ENCODE measurements at regions not wholly inside any gene's neighbourhood (a gene's known extent, or its start where the extent isn't known, plus 50 kb on each side); places are given as distances from the start of the nearest gene placed in this dataset.

DNA sequence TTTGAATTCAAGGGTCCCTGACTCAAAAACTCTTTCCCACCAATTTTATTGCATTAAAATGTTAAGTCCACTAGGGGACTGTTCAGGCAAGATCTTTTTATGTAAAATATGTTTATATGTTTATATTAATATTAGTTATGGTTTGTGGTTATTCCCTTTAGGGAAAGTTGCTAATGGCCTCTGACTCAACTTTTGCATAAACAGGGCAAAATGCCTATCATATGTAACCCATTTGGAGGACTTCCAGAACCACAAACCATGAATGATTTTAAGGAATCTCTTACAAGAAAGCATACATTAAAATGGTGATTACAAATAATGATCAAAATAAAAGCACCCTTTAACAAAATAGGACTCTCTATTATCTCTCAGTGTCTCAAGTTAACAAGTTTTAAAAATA lies 1484.5 kb upstream of the ZEB2 start:
- no peak overlapping the region for H3K4me3 ChIP-seq (ENCODE audit: low read depth, low read length)
- H3K27ac ChIP-seq (ENCODE audit: low read depth, low read length) = no peak overlapping the region
- no peaks in the 10 kb centered on the region for H3K79me2 ChIP-seq (ENCODE audit: control insufficient read depth, insufficient read depth, low read length, unreplicated experiment)
- H3K4me1 ChIP-seq (ENCODE audit: control insufficient read depth, insufficient read depth, low read length, unreplicated experiment) = peaks cover 6% of the 10 kb centered on the region
- no peak overlapping the region for H2AFZ ChIP-seq (ENCODE audit: low read length, unreplicated experiment)
- H3K27me3 ChIP-seq (ENCODE audit: insufficient read depth, low read length) = no peaks in the 10 kb centered on the region
- H3K36me3 ChIP-seq (ENCODE audit: insufficient read depth, low read length) = no peaks in the 10 kb centered on the region

DNA sequence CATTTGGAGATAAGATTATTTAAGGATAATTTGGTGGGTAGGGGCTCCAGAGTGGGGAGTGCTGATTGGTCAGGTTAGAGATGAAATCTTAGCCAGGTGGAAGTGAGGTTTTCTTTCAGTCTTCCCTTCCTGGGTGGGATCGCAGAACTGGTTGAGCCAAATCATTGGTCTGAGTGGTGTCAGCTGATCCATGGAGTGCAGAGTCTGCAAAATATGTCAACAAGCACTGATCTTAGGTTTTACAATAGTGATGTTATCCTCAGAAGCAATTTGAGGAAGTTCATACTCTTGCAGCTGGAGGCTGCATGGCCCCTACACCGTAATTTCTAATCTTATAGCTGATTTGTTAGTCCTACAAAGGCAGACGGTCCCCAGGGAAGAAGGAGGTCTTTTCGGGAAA lies 1483.4 kb upstream of the ZEB2 start:
- no peaks in the 10 kb centered on the region for H3K79me2 ChIP-seq (ENCODE audit: control insufficient read depth, insufficient read depth, low read length, unreplicated experiment)
- no peak overlapping the region for H3K4me3 ChIP-seq (ENCODE audit: low read depth, low read length)
- no peaks in the 10 kb centered on the region for H3K27me3 ChIP-seq (ENCODE audit: insufficient read depth, low read length)
- no peaks in the 10 kb centered on the region for H3K36me3 ChIP-seq (ENCODE audit: insufficient read depth, low read length)
- peaks cover 6% of the 10 kb centered on the region for H3K4me1 ChIP-seq (ENCODE audit: control insufficient read depth, insufficient read depth, low read length, unreplicated experiment)
- no peak overlapping the region for H2AFZ ChIP-seq (ENCODE audit: low read length, unreplicated experiment)
- no peak overlapping the region for H3K27ac ChIP-seq (ENCODE audit: low read depth, low read length)

DNA sequence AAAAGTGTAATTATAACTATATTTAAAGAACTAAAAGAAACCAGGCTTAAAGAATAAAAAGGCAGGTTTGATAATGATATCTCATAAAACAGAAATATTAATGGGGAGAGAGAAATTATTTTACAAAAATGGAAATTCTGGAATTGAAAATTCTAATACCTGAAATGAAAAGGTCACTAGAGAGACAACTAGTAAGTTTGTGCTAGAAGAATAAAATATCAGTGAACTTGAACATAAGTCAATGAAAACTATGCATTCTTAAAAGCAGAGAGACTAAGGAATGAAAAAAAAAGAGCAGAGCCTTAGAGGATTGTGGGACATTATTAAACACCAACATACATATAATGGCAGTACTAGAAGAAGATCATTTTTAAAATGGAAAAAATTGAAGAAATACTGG lies 1475.0 kb upstream of the ZEB2 start:
- H3K27ac ChIP-seq (ENCODE audit: low read depth, low read length) = no peak overlapping the region
- H2AFZ ChIP-seq (ENCODE audit: low read length, unreplicated experiment) = no peak overlapping the region
- no peaks in the 10 kb centered on the region for H3K27me3 ChIP-seq (ENCODE audit: insufficient read depth, low read length)
- no peaks in the 10 kb centered on the region for H3K4me1 ChIP-seq (ENCODE audit: control insufficient read depth, insufficient read depth, low read length, unreplicated experiment)
- no peaks in the 10 kb centered on the region for H3K79me2 ChIP-seq (ENCODE audit: control insufficient read depth, insufficient read depth, low read length, unreplicated experiment)
- no peaks in the 10 kb centered on the region for H3K36me3 ChIP-seq (ENCODE audit: insufficient read depth, low read length)
- no peak overlapping the region for H3K4me3 ChIP-seq (ENCODE audit: low read depth, low read length)

DNA sequence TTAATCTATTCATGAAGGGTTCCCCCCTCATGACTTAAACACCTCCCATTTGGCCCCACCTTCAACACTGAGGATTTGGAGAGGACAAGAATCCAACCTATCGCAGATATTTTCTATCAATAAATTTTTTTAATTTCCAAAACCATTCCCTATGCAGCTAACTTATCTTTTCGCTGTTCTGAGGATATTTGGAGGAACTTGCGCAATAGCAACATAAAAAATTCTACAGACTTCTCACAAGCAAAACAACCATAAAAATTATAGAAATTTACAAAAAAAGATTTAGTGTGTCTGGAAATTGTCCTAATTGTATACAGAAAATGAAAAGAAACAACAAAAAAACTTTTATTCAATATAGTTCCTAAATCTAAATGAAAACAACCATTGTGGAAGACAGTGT lies 1472.7 kb upstream of the ZEB2 start:
- no peaks in the 10 kb centered on the region for H3K4me1 ChIP-seq (ENCODE audit: control insufficient read depth, insufficient read depth, low read length, unreplicated experiment)
- H2AFZ ChIP-seq (ENCODE audit: low read length, unreplicated experiment) = no peak overlapping the region
- H3K4me3 ChIP-seq (ENCODE audit: low read depth, low read length) = no peak overlapping the region
- no peak overlapping the region for H3K27ac ChIP-seq (ENCODE audit: low read depth, low read length)
- H3K79me2 ChIP-seq (ENCODE audit: control insufficient read depth, insufficient read depth, low read length, unreplicated experiment) = no peaks in the 10 kb centered on the region
- no peaks in the 10 kb centered on the region for H3K27me3 ChIP-seq (ENCODE audit: insufficient read depth, low read length)
- no peaks in the 10 kb centered on the region for H3K36me3 ChIP-seq (ENCODE audit: insufficient read depth, low read length)

DNA sequence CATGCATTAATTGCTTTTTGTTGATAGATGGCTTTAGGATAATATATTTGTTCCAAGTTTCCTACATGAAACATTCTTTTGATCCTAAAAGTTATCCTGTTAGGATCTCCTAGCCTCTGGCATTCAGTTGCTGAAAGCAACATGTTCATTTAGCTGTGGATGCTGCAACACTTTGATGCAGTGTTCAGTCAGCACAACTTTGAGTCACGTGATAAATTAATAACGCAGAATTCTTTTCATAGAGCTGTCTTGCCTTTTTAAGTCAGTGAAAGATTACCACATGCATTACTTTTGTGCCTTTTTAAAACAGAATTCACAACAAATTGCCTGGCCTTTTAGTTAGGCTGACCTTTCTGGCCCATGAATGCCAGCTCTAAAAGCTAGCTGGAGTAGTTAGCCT lies 1467.9 kb upstream of the ZEB2 start:
- H3K4me3 ChIP-seq (ENCODE audit: low read depth, low read length) = no peak overlapping the region
- no peaks in the 10 kb centered on the region for H3K36me3 ChIP-seq (ENCODE audit: insufficient read depth, low read length)
- no peaks in the 10 kb centered on the region for H3K27me3 ChIP-seq (ENCODE audit: insufficient read depth, low read length)
- H3K4me1 ChIP-seq (ENCODE audit: control insufficient read depth, insufficient read depth, low read length, unreplicated experiment) = peaks cover 15% of the 10 kb centered on the region
- no peak overlapping the region for H2AFZ ChIP-seq (ENCODE audit: low read length, unreplicated experiment)
- no peaks in the 10 kb centered on the region for H3K79me2 ChIP-seq (ENCODE audit: control insufficient read depth, insufficient read depth, low read length, unreplicated experiment)
- H3K27ac ChIP-seq (ENCODE audit: low read depth, low read length) = no peak overlapping the region

DNA sequence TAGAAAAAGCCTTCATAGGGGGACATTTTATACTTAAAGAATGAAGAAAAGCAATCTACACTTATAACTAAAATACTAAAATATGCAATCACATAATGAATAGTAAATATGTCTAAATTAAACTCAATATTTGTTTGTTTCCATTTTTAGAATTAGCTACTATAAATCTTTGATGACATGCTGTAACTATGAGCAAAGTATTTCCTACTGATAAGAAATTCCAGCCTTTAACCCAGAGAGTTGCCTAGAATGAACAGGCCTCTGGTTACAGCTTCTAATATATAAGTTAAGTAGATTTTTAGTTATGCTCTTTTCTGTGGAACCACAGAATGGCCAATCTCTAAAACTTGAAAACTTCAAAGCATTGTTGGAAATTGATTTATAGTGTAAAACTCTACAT lies 1465.6 kb upstream of the ZEB2 start:
- Histone ChIP-seq H3K27ac (ENCODE audit: low read depth, low read length) (no peak overlapping the region), H3K36me3 (ENCODE audit: insufficient read depth, low read length) (no peaks in the 10 kb centered on the region), H3K79me2 (ENCODE audit: control insufficient read depth, insufficient read depth, low read length, unreplicated experiment) (no peaks in the 10 kb centered on the region), H2AFZ (ENCODE audit: low read length, unreplicated experiment) (no peak overlapping the region), H3K4me1 (ENCODE audit: control insufficient read depth, insufficient read depth, low read length, unreplicated experiment) (peaks cover 15% of the 10 kb centered on the region), H3K27me3 (ENCODE audit: insufficient read depth, low read length) (no peaks in the 10 kb centered on the region), H3K4me3 (ENCODE audit: low read depth, low read length) (no peak overlapping the region)

DNA sequence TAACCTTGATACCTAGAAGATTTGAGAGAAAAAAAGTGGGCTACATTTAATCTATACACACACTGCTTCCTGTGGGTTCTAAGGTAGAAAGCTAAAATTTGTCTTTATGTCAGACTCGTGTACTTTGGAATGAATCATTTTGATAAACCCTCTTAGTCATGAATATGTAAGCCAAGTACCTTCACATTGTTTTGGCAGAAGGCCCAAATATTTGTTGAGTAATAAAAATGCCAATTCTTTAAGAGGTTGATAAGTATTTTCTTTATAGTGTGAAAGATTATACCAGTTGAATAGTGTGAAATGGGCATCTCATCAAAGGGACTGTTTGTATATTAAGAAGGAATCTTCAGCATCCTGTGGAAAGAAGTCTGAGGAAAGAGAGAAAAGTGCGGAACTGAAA lies 1464.7 kb upstream of the ZEB2 start:
- Histone ChIP-seq H3K27ac (ENCODE audit: low read depth, low read length) (no peak overlapping the region), H3K79me2 (ENCODE audit: control insufficient read depth, insufficient read depth, low read length, unreplicated experiment) (no peaks in the 10 kb centered on the region), H3K27me3 (ENCODE audit: insufficient read depth, low read length) (no peaks in the 10 kb centered on the region), H3K4me3 (ENCODE audit: low read depth, low read length) (no peak overlapping the region), H2AFZ (ENCODE audit: low read length, unreplicated experiment) (no peak overlapping the region), H3K4me1 (ENCODE audit: control insufficient read depth, insufficient read depth, low read length, unreplicated experiment) (peaks cover 15% of the 10 kb centered on the region), H3K36me3 (ENCODE audit: insufficient read depth, low read length) (no peaks in the 10 kb centered on the region)

DNA sequence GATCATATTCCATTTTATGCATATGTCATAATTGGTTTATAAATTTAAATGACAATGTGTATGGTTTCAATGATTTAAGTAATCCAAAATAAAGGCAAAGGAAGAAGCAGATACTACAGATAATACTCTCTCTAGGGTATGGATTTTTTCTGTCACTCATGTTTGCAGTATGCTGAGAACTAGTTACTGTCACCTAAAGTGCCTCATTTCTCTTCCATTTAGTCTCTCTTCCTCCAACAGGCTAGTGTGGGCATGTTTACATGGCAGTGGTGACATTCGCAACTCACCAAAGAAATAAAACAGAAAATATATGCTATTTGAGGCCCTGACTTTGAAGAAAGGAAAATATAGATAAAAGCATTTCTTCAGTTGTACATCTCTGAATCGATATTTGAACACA lies 1460.4 kb upstream of the ZEB2 start:
- no peak overlapping the region for H3K27ac ChIP-seq (ENCODE audit: low read depth, low read length)
- no peaks in the 10 kb centered on the region for H3K27me3 ChIP-seq (ENCODE audit: insufficient read depth, low read length)
- H2AFZ ChIP-seq (ENCODE audit: low read length, unreplicated experiment) = no peak overlapping the region
- no peak overlapping the region for H3K4me3 ChIP-seq (ENCODE audit: low read depth, low read length)
- no peaks in the 10 kb centered on the region for H3K36me3 ChIP-seq (ENCODE audit: insufficient read depth, low read length)
- no peaks in the 10 kb centered on the region for H3K79me2 ChIP-seq (ENCODE audit: control insufficient read depth, insufficient read depth, low read length, unreplicated experiment)
- peaks cover 9% of the 10 kb centered on the region for H3K4me1 ChIP-seq (ENCODE audit: control insufficient read depth, insufficient read depth, low read length, unreplicated experiment)

DNA sequence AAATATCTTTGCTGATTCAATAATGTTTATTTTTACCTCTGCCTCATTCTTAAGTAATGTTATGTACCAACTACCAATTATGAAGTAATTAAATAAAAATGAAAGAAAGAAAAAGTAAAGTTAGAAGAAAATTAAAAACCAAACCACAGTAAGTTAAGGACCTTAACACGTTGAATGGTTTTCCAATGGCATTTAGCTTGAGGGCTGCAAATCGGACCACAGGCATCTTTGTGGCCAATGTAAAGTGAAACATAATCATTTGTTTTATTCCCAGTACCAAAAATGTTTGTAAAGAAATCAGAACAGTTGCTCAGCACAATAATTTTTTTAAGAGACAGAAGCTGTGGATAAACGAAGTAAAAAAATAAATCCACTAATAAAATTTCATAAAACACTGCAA lies 1455.5 kb upstream of the ZEB2 start:
- no peaks in the 10 kb centered on the region for H3K27me3 ChIP-seq (ENCODE audit: insufficient read depth, low read length)
- H3K36me3 ChIP-seq (ENCODE audit: insufficient read depth, low read length) = no peaks in the 10 kb centered on the region
- no peak overlapping the region for H3K27ac ChIP-seq (ENCODE audit: low read depth, low read length)
- no peaks in the 10 kb centered on the region for H3K4me1 ChIP-seq (ENCODE audit: control insufficient read depth, insufficient read depth, low read length, unreplicated experiment)
- H3K79me2 ChIP-seq (ENCODE audit: control insufficient read depth, insufficient read depth, low read length, unreplicated experiment) = no peaks in the 10 kb centered on the region
- H2AFZ ChIP-seq (ENCODE audit: low read length, unreplicated experiment) = no peak overlapping the region
- H3K4me3 ChIP-seq (ENCODE audit: low read depth, low read length) = no peak overlapping the region

DNA sequence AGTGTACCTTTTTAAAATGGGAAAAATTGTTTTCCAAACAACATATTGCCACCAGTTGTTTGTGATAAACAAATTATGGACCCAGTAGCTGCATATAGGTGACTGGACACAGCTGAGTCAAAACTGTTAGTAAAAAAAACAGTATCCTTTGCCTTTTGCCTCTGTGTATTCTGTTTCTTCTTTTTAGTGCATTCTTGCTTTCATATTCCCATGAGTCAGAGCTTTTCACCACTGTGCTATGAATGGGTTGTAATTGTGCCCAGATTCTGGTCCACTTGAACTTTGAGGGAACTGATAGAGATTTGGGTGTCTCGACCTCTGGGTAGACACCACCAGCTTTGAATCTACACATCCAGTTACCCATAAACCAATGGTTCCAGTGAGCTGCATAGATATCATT lies 1441.9 kb upstream of the ZEB2 start:
- Histone ChIP-seq H2AFZ (ENCODE audit: low read length, unreplicated experiment) (no peak overlapping the region), H3K4me1 (ENCODE audit: control insufficient read depth, insufficient read depth, low read length, unreplicated experiment) (peaks cover 7% of the 10 kb centered on the region), H3K27ac (ENCODE audit: low read depth, low read length) (no peak overlapping the region), H3K79me2 (ENCODE audit: control insufficient read depth, insufficient read depth, low read length, unreplicated experiment) (no peaks in the 10 kb centered on the region), H3K27me3 (ENCODE audit: insufficient read depth, low read length) (no peaks in the 10 kb centered on the region), H3K4me3 (ENCODE audit: low read depth, low read length) (no peak overlapping the region), H3K36me3 (ENCODE audit: insufficient read depth, low read length) (no peaks in the 10 kb centered on the region)

DNA sequence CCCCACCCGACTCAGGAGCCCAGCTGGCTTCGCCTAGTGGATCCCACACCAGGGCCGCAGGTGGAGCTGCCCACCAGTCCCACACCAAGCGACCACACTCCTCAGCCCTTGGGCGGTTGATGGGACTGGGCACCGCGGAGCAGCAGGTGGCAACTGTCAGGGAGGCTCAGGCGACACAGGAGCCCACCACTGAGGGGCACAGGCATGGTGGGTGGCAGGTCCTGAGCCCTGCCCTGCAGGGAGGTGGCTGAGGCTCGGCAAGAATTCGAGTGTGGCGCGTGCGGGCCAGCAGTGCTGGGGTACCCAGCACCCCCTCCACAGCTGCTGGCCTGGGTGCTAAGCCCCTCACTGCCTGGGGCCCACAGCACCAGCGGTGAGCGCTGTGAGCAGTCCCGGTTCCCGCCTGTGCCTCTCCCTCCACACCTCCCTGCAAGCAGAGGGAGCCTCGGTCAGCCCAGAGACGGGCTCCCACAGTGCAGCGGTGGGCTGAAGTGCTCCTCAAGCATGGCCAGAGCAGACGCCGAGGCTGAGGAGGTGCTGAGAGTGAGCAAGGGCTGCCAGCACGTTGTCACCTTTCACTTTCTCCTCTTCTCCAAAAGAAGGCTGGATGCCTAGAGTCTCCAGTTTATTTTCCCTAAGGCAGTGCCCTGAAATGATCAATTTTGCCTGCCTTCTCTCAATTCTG lies 1440.7 kb upstream of the ZEB2 start:
- Histone ChIP-seq H2AFZ (ENCODE audit: low read length, unreplicated experiment) (no peak overlapping the region), H3K4me1 (ENCODE audit: control insufficient read depth, insufficient read depth, low read length, unreplicated experiment) (peaks cover 7% of the 10 kb centered on the region), H3K4me3 (ENCODE audit: low read depth, low read length) (no peak overlapping the region), H3K27ac (ENCODE audit: low read depth, low read length) (no peak overlapping the region), H3K27me3 (ENCODE audit: insufficient read depth, low read length) (no peaks in the 10 kb centered on the region), H3K36me3 (ENCODE audit: insufficient read depth, low read length) (no peaks in the 10 kb centered on the region), H3K79me2 (ENCODE audit: control insufficient read depth, insufficient read depth, low read length, unreplicated experiment) (no peaks in the 10 kb centered on the region)
